OCI-LY7 (cell line): ENCODE measurements at regions not wholly inside any gene's neighbourhood (a gene's known extent, or its start where the extent isn't known, plus 50 kb on each side); places are given as distances from the start of the nearest gene placed in this dataset.

Experiments
- BruUV-seq: library from RNA; stranded (reverse); fragments of 400-500 nt; replicated peaks from 2 replicates; lab custom pipeline; 2021; lab: Mats Ljungman, UMichigan
- CTCF ChIA-PET: fragments of 300-600 bp; sonication (Branson Sonifier 250); formaldehyde crosslinking; loops from one replicate; lab custom pipeline; 2022; ENCODE audit warnings: antibody characterized with exemption; ENCODE audit not compliant: unreplicated experiment; lab: Charles Lee
- POLR2A ChIA-PET: fragments of 300-600 bp; sonication (Branson Sonifier 250); formaldehyde crosslinking; loops from one replicate; lab custom pipeline; 2022; ENCODE audit warnings: antibody characterized with exemption; lab: Charles Lee
- DNase-seq: peaks from one replicate; pipeline ENCODE4 v3.0.0-alpha.2; 2015; ENCODE audit warnings: low spot score
- H2AFZ ChIP-seq: fragments of 200-600 bp; sonication (generic), shearing (Covaris generic); 2 replicates; pipeline ENCODE4 v1.6.1; 2014; ENCODE audit warnings: mild to moderate bottlenecking, antibody characterized with exemption, low read length, moderate library complexity
- H3K27ac ChIP-seq: fragments of 200-600 bp; sonication (generic); 2 replicates; pipeline ENCODE4 v1.5.1; 2014; ENCODE audit warnings: mixed run types, low read depth, mild to moderate bottlenecking, moderate library complexity, low read length, inconsistent platforms; ENCODE audit not compliant: poor library complexity, severe bottlenecking
- H3K36me3 ChIP-seq: fragments of 200-600 bp; sonication (generic); 2 replicates; pipeline ENCODE4 v1.6.1; 2014; ENCODE audit warnings: mild to moderate bottlenecking, antibody characterized with exemption, low read length, moderate library complexity, mixed read lengths; ENCODE audit not compliant: insufficient read depth
- H3K4me1 ChIP-seq: fragments of 200-600 bp; sonication (generic); 2 replicates; pipeline ENCODE4 v1.5.1; 2014; ENCODE audit warnings: mild to moderate bottlenecking, low read length; ENCODE audit not compliant: insufficient read depth, poor library complexity, severe bottlenecking
- H3K4me2 ChIP-seq: fragments of 200-600 bp; sonication (generic); 2 replicates; pipeline ENCODE4 v1.6.1; 2014; ENCODE audit warnings: mild to moderate bottlenecking, low read length
- H3K4me3 ChIP-seq: fragments of 200-600 bp; sonication (generic); 2 replicates; pipeline ENCODE4 v1.5.1; 2014; ENCODE audit warnings: mild to moderate bottlenecking, low read depth, low read length; ENCODE audit not compliant: poor library complexity, severe bottlenecking
- H3K79me2 ChIP-seq: fragments of 200-600 bp; sonication (generic); 2 replicates; pipeline ENCODE4 v1.6.1; 2016; ENCODE audit warnings: low read depth, mild to moderate bottlenecking, low read length, moderate library complexity, mixed read lengths; ENCODE audit not compliant: insufficient read depth
- H3K9me2 ChIP-seq: fragments of 200-600 bp; sonication (generic); 2 replicates; pipeline ENCODE4 v1.6.1; 2016; ENCODE audit warnings: mild to moderate bottlenecking, low read length, mixed read lengths; ENCODE audit not compliant: insufficient read depth
- H3K9me3 ChIP-seq: fragments of 200-600 bp; sonication (generic); 2 replicates; pipeline ENCODE4 v1.6.1; 2014; ENCODE audit warnings: mild to moderate bottlenecking, mixed run types, low read length, mixed read lengths
- H4K20me1 ChIP-seq: fragments of 200-600 bp; sonication (generic); 2 replicates; pipeline ENCODE4 v1.6.1; 2014; ENCODE audit warnings: mild to moderate bottlenecking, antibody characterized with exemption, low read length, moderate library complexity, mixed read lengths; ENCODE audit not compliant: insufficient read depth
- EZH2phosphoT487 ChIP-seq: fragments of 200-600 bp; sonication (generic); IDR thresholded peaks from 2 replicates; pipeline ENCODE4 v1.6.1; 2018; ENCODE audit warnings: low read depth, borderline replicate concordance, mild to moderate bottlenecking, mixed run types, antibody characterized with exemption, low read length, moderate library complexity, mixed read lengths
- intact Hi-C: fragments of 100-400 bp; cut with micrococcal nuclease; formaldehyde crosslinking; loops from one replicate; pipeline ENCODE4 v1.10.0; 2022; ENCODE audit not compliant: unreplicated experiment
- TF ChIP-seq, protein P1 (sequence below): fragments of 200-600 bp; sonication (generic); conservative IDR thresholded peaks from 2 replicates; pipeline ENCODE4 v1.5.1; 2014; ENCODE audit warnings: mild to moderate bottlenecking, antibody characterized with exemption, low read length, moderate library complexity, mixed read lengths

DNA sequence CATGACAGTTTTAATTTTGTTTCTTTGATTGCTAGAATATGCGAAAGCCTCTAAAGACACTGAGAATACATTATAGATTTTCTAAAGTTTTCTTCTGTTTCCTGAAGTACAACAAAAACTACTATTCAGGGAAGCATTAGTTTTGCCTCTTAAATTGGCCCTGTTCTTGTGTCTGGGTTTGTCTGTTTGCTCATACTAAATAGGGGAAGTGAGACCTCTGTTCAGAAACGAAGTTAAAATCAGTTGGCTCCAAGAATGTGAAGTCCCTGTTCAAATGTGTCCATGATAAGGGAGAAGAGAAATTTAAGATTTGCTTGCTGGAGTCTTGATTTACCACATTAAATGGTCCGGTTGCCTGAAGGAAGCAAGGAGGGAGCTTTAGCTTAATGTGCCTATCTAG is 327.3 kb upstream of the GBE1 start:
- TF ChIP-seq, protein P1, sequence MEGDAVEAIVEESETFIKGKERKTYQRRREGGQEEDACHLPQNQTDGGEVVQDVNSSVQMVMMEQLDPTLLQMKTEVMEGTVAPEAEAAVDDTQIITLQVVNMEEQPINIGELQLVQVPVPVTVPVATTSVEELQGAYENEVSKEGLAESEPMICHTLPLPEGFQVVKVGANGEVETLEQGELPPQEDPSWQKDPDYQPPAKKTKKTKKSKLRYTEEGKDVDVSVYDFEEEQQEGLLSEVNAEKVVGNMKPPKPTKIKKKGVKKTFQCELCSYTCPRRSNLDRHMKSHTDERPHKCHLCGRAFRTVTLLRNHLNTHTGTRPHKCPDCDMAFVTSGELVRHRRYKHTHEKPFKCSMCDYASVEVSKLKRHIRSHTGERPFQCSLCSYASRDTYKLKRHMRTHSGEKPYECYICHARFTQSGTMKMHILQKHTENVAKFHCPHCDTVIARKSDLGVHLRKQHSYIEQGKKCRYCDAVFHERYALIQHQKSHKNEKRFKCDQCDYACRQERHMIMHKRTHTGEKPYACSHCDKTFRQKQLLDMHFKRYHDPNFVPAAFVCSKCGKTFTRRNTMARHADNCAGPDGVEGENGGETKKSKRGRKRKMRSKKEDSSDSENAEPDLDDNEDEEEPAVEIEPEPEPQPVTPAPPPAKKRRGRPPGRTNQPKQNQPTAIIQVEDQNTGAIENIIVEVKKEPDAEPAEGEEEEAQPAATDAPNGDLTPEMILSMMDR: no peak
- no peak for TF ChIP-seq EZH2phosphoT487
- H4K20me1 ChIP-seq: no peaks in the 10 kb centered on the region
- H2AFZ ChIP-seq: no peak overlapping the region
- CTCF ChIA-PET: no interaction called here
- DNase-seq: no peak
- no peaks in the 10 kb centered on the region for H3K4me1 ChIP-seq
- H3K9me2 ChIP-seq: no peaks in the 10 kb centered on the region
- no peak overlapping the region for H3K27ac ChIP-seq
- no peak overlapping the region for H3K4me2 ChIP-seq
- no peaks in the 10 kb centered on the region for H3K36me3 ChIP-seq
- no peaks in the 10 kb centered on the region for H3K79me2 ChIP-seq
- no TSS peak for BruUV-seq
- H3K9me3 ChIP-seq: no peaks in the 10 kb centered on the region
- POLR2A ChIA-PET: no interaction called here
- intact Hi-C loops: no loop called here
- H3K4me3 ChIP-seq: no peak overlapping the region

DNA sequence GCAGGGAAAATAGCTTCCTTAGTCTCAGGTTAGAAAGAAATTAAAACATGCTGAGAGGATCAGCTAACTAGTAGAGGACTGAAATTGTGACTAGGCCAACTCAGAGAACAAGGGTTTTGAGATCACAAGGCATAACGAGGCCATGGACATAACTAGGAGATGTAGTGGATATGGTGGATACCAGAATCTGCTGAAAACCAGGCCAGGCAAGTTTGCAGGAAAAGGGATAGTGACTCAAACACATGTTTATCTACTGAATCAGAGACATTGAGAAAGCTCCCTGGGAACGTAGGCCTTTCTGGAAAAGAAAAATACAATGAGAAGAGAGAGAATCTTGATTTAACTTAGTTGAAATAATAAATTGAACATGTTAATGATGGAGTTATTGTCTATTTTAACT is 326.5 kb upstream of the GBE1 start:
- intact Hi-C loops: no loop called here
- no peak overlapping the region for H3K4me3 ChIP-seq
- no TSS peak for BruUV-seq
- ChIA-PET CTCF (no interaction called here), POLR2A (interaction anchor here (1.1 kb wide), 1 partner anchor 11 kb away, joined by 3 read pairs; no protein-coding TSS in a partner anchor)
- no peak overlapping the region for H3K27ac ChIP-seq
- H3K36me3 ChIP-seq: no peaks in the 10 kb centered on the region
- no peak overlapping the region for H3K4me2 ChIP-seq
- TF ChIP-seq EZH2phosphoT487: no peak
- TF ChIP-seq, protein P1: no peak
- H3K9me2 ChIP-seq: no peaks in the 10 kb centered on the region
- no peaks in the 10 kb centered on the region for H3K9me3 ChIP-seq
- H2AFZ ChIP-seq: no peak overlapping the region
- no peaks in the 10 kb centered on the region for H3K79me2 ChIP-seq
- no peak for DNase-seq
- no peaks in the 10 kb centered on the region for H3K4me1 ChIP-seq
- H4K20me1 ChIP-seq: no peaks in the 10 kb centered on the region

DNA sequence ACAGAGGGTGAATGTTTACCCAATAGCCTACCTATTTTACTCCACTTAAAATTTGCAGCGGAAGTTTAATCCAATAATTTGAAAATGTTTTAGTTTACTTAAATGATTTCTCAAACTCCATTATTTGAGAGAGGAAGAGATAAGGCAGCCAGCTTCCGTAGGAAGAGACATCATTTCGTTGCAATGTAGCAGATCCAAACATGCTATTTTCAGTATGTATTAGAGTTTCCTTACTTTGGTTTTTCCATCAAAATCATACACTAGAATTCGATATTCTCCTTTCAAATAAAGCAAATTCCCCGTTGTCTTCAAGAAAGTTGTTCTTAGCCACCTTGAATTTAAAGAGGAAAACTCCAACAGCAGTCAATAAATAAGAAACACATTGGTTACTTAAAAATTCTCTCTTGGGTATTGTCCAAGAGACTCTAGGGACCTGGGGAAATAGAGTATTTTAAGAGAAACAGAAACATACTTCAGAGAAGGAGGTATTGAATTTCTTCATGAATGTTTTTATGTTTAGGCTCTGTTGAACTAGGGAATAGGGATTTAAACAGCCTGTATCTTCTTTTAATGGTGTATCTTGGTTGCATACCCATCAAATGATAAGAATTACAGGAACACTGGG is 324.5 kb upstream of the GBE1 start:
- H3K9me3 ChIP-seq: no peaks in the 10 kb centered on the region
- CTCF ChIA-PET: no interaction called here
- H3K4me1 ChIP-seq: no peaks in the 10 kb centered on the region

More for the DNA sequence above, 324.5 kb upstream of the GBE1 start:
- no peaks in the 10 kb centered on the region for H3K79me2 ChIP-seq
- no peak overlapping the region for H3K4me3 ChIP-seq
- H3K36me3 ChIP-seq: no peaks in the 10 kb centered on the region
- no peak for DNase-seq
- no peaks in the 10 kb centered on the region for H3K9me2 ChIP-seq
- no peak overlapping the region for H3K27ac ChIP-seq
- H3K4me2 ChIP-seq: no peak overlapping the region
- POLR2A ChIA-PET: no interaction called here
- intact Hi-C loops: no loop called here
- TF ChIP-seq EZH2phosphoT487: no peak
- TF ChIP-seq, protein P1: no peak
- no TSS peak for BruUV-seq
- no peak overlapping the region for H2AFZ ChIP-seq
- no peaks in the 10 kb centered on the region for H4K20me1 ChIP-seq
